SJCRH30 (cell line): ENCODE measurements at regions not wholly inside any gene's neighbourhood (a gene's known extent, or its start where the extent isn't known, plus 50 kb on each side); places are given as distances from the start of the nearest gene placed in this dataset.
A peak's percentile ranks its signal among the peaks of the same experiment; 100 is the strongest.
"Not testable (repeated sequence)": the region's sequence is repeated elsewhere in the genome, so short reads cannot be mapped to it uniquely, and the experiment has no call there.

ENCODE experiments used
- DNase-seq, 2 experiments: peaks; one replicate each; pipeline ENCODE4 v3.0.0-alpha.2; 2015 to 2020
- H3K27ac ChIP-seq: fragments of 250-450 bp; sonication (Bioruptor Pico); 2 replicates; pipeline ENCODE4 v1.5.1; 2020; ENCODE audit warnings: mild to moderate bottlenecking, moderate library complexity
- H3K27me3 ChIP-seq: fragments of 250-450 bp; sonication (Bioruptor Pico); 2 replicates; pipeline ENCODE4 v1.5.1; 2020; ENCODE audit warnings: mild to moderate bottlenecking, moderate library complexity
- H3K36me3 ChIP-seq: fragments of 250-450 bp; sonication (Bioruptor Pico); 2 replicates; pipeline ENCODE4 v1.5.1; 2020; ENCODE audit warnings: mild to moderate bottlenecking, moderate library complexity
- H3K4me1 ChIP-seq: fragments of 250-450 bp; sonication (Bioruptor Pico); 2 replicates; pipeline ENCODE4 v1.5.1; 2020; ENCODE audit warnings: mild to moderate bottlenecking, moderate library complexity
- H3K4me3 ChIP-seq: fragments of 250-450 bp; sonication (Bioruptor Pico); 2 replicates; pipeline ENCODE4 v1.5.1; 2020; ENCODE audit warnings: mild to moderate bottlenecking, moderate library complexity
- H3K9me3 ChIP-seq: fragments of 250-450 bp; sonication (Bioruptor Pico); replicated peaks from 2 replicates; pipeline ENCODE4 v1.5.1; 2020; ENCODE audit warnings: mild to moderate bottlenecking, moderate library complexity

- H3K4me1 ChIP-seq, H3K9me3 ChIP-seq, H3K4me3 ChIP-seq, H3K27ac ChIP-seq, DNase-seq, H3K36me3 ChIP-seq, H3K27me3 ChIP-seq: not testable (repeated sequence)
These were observed 160.4 kb downstream of the TBC1D2B start for GRCh38 chr15:77916966-77917635.

- H3K36me3 ChIP-seq, H3K27me3 ChIP-seq, H3K9me3 ChIP-seq, H3K27ac ChIP-seq, H3K4me1 ChIP-seq, H3K4me3 ChIP-seq, DNase-seq: not testable (repeated sequence)
These were observed 161.6 kb downstream of the TBC1D2B start for GRCh38 chr15:77915961-77916330.

- no peak overlapping the region for H3K27ac ChIP-seq
- DNase-seq, result no peak
- H3K4me3 ChIP-seq, result no peak overlapping the region
- no peaks in the 10 kb centered on the region for H3K27me3 ChIP-seq
- H3K36me3 ChIP-seq, result no peaks in the 10 kb centered on the region
- no peaks in the 10 kb centered on the region for H3K9me3 ChIP-seq
- no peaks in the 10 kb centered on the region for H3K4me1 ChIP-seq
These were observed 162.1 kb downstream of the TBC1D2B start for GRCh38 chr15:77915261-77915960.

- H3K9me3 ChIP-seq, DNase-seq, H3K4me1 ChIP-seq, H3K36me3 ChIP-seq, H3K27me3 ChIP-seq, H3K4me3 ChIP-seq, H3K27ac ChIP-seq: not testable (repeated sequence)
These were observed 163.0 kb downstream of the TBC1D2B start for GRCh38 chr15:77914531-77914930.

GRCh38 chr15:77910030-77910911 is 167.2 kb downstream of the TBC1D2B start:
- H3K36me3 ChIP-seq, H3K27me3 ChIP-seq, H3K9me3 ChIP-seq, H3K4me1 ChIP-seq, H3K27ac ChIP-seq, H3K4me3 ChIP-seq: not testable (repeated sequence)
- peak; percentile 66 to 67 for DNase-seq

GRCh38 chr15:77909182-77909940 is 168.2 kb downstream of the TBC1D2B start:
- Histone ChIP-seq H3K27me3 (no peaks in the 10 kb centered on the region), H3K4me3 (no peak overlapping the region), H3K36me3 (no peaks in the 10 kb centered on the region), H3K4me1 (no peaks in the 10 kb centered on the region), H3K9me3 (no peaks in the 10 kb centered on the region), H3K27ac (no peak overlapping the region)
- no peak for DNase-seq

- H3K9me3 ChIP-seq, H3K4me1 ChIP-seq, H3K27me3 ChIP-seq, H3K36me3 ChIP-seq, H3K27ac ChIP-seq, H3K4me3 ChIP-seq, DNase-seq: not testable (repeated sequence)
These were observed 168.8 kb downstream of the TBC1D2B start for GRCh38 chr15:77908752-77909111.

GRCh38 chr15:77907824-77908751 is 169.4 kb downstream of the TBC1D2B start:
- DNase-seq, result peak; percentile 70 to 75
- H3K4me3 ChIP-seq, result no peak overlapping the region

GRCh38 chr15:77906062-77906990 is 171.2 kb downstream of the TBC1D2B start:
- H3K9me3 ChIP-seq, H3K4me3 ChIP-seq, DNase-seq, H3K36me3 ChIP-seq, H3K4me1 ChIP-seq, H3K27ac ChIP-seq, H3K27me3 ChIP-seq: not testable (repeated sequence)

More at GRCh38 chr15:77907824-77908751, 169.4 kb downstream of the TBC1D2B start:
- H3K4me1 ChIP-seq, result no peaks in the 10 kb centered on the region
- no peak overlapping the region for H3K27ac ChIP-seq
- H3K9me3 ChIP-seq, result no peaks in the 10 kb centered on the region
- no peaks in the 10 kb centered on the region for H3K27me3 ChIP-seq
- no peaks in the 10 kb centered on the region for H3K36me3 ChIP-seq

- H3K27ac ChIP-seq, result no peak overlapping the region
- no peaks in the 10 kb centered on the region for H3K4me1 ChIP-seq
- no peaks in the 10 kb centered on the region for H3K9me3 ChIP-seq
- no peak overlapping the region for H3K4me3 ChIP-seq
- no peaks in the 10 kb centered on the region for H3K36me3 ChIP-seq
- no peaks in the 10 kb centered on the region for H3K27me3 ChIP-seq
- DNase-seq, result no peak
These were observed 172.1 kb downstream of the TBC1D2B start for GRCh38 chr15:77905301-77905920.

- Histone ChIP-seq H3K27ac (no peak overlapping the region), H3K36me3 (no peaks in the 10 kb centered on the region), H3K4me1 (no peaks in the 10 kb centered on the region), H3K4me3 (no peak overlapping the region), H3K27me3 (no peaks in the 10 kb centered on the region), H3K9me3 (no peaks in the 10 kb centered on the region)
- DNase-seq, result no peak
These were observed 172.6 kb downstream of the TBC1D2B start for GRCh38 chr15:77904901-77905300.

GRCh38 chr15:77904436-77904821 is 173.1 kb downstream of the TBC1D2B start:
- Histone ChIP-seq H3K27ac (no peak overlapping the region), H3K4me1 (no peaks in the 10 kb centered on the region), H3K27me3 (no peaks in the 10 kb centered on the region), H3K4me3 (no peak overlapping the region), H3K9me3 (no peaks in the 10 kb centered on the region), H3K36me3 (no peaks in the 10 kb centered on the region)
- no peak for DNase-seq
